NCI-H345 (cell line): ENCODE measurements at regions not wholly inside any gene's neighbourhood (a gene's known extent, or its start where the extent isn't known, plus 50 kb on each side); places are given as distances from the start of the nearest gene placed in this dataset.

Experiments
- DNase-seq: peaks from one replicate; lab custom pipeline; 2025; lab: John Stamatoyannopoulos, UW

DNA sequence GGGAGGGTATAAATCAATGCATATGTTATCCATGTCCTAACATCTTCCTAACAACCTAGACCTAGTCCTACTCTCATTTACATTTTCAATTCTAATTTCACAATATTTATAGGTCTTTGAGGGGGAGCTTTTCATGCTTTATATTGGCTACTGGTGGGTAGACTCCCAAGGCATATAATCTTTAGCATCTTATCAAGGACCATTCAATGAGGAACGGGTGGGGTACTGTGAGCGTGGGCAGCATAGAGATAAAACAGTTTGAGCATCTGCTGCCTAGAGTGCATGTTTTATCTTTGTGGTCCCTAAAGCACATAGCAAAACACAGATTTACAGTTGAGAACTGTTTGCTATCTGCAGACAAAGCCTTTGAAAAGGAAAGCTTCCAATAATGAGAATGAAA is 427.6 kb upstream of the WWC1 start:
- no peak for DNase-seq

DNA sequence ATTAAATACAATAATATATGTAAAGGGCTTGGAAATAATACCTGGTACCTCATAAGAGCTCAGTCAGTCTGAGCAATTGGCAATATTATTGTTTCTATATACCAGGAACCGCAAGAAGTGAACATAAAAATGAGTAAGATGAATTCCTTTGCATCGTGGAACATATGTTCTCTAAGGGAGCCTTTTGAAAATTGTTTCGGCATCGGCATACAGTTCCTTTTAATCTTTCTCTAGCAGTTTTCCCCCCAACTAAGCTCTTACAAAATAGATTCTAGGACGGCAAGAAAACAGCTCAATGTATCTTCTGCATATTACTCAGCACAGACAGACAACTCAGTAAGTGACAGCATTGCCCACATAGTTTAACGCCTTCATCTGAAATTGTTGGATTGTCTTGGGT is 426.6 kb upstream of the WWC1 start:
- DNase-seq, result no peak

DNA sequence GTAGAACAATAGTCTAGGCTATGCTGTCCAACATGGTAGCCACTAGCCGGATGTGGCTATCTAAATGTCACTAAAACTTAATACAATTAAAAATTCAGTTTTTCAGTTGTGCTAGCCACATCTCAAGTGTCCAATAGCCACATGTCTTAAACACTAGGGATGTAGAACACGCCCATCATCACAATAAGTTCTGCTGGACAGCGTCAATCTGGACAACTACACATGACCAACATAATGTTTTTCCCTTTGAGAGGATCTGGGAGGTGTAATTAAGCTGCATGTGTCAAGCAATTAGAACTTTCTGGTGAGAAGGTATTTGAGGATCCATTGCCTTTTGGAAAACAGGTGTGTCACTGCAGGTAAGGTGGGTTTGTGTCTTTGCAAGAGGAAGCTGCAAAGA is 424.6 kb upstream of the WWC1 start:
- DNase-seq, result no peak

DNA sequence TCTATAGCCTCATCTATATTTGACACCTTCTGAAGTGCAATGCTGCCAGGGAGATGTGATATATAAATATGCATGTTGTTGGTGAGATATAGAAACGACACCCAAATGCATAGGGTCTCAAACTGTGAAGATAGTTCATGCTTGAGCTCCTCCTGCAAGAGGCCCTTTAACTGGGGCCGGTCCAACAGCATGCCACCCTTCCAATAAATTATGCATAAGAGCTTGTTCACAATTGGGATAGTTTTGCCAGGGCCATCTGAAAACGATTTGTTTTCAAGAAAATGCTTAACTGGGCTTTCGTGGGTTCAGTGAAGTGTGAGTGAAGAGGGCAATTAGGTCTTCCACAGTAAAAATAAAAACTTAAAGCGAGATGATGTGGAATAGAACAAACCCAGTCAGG is 424.2 kb upstream of the WWC1 start:
- DNase-seq, result no peak

DNA sequence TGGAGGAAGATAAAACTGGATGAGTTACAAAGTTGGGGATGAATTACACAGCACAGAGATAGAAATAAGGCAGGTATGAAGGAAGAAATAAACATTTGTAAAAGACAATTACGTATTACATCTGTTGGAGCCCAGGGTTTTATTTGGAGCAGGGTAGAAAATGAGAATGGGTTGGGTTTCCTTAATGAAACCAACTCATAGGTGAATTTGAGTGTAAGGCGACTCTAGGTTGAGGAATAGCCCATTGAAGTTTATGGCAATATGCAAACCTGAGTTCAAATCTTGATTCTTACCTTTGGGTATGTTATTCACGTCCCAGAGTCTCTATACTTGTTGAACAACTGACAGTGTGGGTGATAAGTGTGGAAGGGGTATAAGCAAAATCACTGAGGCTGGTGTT is 422.3 kb upstream of the WWC1 start:
- DNase-seq, result no peak

DNA sequence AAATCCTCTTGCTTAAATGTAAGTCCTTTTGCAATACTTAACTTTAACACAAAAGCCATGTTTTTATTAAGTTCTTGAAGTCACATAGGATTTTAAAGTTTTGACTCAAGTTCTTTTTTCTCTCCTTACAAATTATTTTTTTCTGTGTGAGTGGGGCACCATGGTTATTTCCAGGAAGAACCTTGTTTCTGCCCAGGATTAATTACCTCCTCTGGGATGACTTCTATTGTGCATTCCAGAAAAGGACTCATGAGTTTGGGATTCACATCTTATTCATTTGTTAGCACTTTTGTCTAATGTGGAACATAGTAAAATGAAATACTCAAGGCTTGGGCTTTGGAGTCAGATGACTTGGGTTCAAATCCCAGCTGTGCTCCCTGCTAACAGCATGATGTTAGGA is 421.4 kb upstream of the WWC1 start:
- no peak for DNase-seq

DNA sequence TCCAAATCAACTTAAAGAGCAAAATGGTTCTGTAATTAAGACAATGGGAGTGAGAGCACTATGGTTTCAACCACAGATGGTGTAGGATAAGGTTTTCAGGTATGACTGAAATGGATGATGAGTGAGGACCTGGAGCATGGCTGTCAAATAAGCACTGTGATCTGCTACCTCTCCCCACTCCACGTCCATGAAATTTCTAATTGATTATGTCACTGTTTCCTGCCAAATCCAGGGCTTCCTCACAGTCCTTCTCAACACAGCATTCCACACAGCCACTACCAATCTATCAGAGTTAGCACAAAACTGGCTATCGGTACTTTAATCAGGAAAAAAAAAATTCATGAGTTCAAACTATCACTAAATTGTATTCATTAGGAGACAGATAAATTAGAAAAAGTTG is 420.4 kb upstream of the WWC1 start:
- no peak for DNase-seq

DNA sequence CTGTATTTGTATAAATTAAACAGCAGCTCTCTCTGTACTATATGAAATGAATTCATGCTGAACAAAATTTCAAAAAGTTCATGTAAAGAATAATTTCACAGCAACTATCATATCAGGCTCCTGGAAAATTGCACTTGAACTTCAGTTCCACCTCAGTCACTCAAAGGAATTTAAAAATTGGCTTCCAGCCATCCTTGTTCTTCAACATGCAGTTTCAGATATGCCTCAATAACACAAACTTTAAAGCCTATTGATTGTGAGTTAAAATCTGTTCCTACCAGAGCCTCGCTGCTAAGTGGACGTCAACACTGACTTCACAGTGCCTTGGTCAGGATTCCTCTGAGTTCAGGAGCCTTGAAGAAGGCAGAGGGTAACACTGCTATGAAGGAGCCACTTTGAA is 418.7 kb upstream of the WWC1 start:
- no peak for DNase-seq

DNA sequence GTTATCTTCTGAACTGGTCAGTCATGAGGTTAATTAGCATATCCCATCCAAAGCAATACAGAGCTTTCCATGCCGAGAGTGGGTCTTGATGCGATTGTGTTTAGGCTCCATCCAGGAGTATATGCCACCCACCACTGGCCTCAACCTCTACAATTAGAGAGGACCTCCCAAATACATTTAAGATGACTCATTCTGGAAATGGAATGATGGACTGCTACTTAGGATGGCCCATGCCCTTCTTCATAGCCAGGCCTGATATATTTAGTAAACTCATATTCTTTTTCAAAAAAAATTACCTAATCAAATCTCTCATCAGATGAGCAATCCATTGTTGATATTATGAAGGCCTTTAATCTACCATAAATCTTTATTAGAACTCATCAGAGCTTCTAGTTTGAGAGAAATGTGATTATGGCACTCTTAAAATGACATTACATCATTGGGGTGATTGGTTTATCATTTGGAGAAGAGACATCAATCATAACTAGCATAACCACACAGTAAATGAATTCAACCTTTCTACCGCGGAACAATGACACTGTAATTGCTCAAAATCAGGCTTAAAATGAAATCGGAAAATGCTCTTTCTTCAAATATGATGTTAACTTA is 414.2 kb upstream of the WWC1 start:
- DNase-seq, result no peak

DNA sequence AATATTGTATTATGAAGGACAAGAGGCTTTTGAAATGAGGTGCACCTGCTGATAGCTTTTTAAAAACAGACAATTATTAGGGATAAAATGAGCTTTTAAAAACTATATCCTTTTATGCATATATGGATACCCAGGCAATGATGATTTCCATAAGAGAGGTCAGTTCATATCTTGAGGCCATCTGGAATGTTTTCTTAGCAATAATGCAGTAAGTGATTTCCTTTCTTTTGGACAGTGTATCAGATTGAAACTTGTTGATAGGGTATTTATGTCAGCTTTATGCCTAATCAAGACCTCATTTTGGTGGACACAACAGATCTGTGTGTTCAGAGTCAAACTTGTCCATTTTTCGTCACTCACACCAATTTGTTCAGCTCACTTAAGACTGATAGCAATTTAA is 413.5 kb upstream of the WWC1 start:
- DNase-seq, result no peak

DNA sequence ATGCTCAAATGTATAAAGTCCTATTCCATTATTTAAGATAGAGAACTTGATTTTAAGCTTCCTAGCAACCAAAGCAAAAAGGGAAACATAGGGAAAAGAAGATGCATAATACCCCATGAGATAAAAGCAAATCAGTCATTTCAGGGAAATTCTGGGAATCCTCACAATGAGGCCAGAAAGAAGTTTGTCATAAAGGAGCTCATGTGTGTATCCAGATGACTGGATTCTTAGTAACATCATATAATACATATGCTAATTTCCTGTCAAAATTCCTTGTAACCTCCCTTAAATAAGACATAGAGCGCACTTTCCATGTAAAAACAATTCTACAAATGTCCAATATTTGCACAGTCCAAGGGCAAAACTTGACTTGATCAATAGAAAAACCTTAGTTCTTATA is 411.0 kb upstream of the WWC1 start:
- DNase-seq, result no peak

DNA sequence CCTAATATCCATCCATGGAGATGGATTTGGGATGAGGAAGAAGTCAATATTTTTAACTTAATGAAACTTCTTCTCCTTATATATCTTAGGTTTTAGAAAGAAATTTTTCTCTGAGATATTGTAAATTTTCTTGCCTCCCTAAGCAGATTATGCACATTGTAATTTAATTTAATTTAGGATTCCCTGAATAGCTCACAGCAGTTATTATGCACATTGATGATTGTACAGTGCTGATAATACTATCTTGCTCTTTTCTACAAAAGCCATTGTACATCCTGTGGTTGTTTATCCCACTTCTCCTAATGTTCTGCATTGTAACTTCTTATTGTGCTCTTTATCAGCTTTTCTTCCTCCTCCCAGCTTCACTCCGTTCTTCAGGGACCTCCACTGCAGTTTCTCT is 410.4 kb upstream of the WWC1 start:
- DNase-seq, result no peak

DNA sequence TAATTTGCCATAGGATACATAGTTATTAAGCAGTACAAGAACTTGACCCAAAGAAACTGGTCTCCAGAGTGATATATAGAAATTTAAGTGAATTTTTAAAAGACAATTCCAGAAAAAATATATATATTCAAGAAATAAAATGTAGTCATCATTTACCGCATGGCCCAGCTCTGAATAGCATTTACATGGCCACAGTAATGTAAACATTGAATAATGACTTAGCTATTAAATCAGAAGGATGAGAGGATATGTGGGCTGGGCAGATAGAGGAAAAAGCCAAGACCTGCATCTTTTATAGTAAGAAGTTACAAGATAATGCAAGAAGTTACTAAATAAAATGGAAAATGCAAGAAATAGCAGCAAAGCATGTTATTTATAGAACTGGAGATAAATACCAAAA is 405.2 kb upstream of the WWC1 start:
- DNase-seq, result no peak

DNA sequence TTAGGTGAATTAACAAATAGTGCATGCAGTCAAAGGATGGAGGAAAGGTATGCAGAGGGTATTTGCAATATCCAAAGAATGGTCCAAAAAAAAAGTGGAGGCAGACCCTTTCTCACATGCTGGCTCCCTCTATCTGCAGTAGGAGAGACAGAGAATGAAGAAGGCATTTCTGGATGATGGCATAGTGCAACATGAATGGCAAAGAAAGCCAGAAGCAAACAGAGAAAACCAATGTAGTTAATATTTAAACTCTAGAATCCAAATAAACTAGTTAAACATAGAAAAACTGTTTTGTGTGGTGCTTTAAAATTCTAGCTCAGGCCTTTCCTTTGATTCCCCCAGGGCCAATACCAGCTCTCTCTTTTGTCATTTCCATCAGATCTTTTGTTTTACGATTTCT is 403.1 kb upstream of the WWC1 start:
- no peak for DNase-seq

DNA sequence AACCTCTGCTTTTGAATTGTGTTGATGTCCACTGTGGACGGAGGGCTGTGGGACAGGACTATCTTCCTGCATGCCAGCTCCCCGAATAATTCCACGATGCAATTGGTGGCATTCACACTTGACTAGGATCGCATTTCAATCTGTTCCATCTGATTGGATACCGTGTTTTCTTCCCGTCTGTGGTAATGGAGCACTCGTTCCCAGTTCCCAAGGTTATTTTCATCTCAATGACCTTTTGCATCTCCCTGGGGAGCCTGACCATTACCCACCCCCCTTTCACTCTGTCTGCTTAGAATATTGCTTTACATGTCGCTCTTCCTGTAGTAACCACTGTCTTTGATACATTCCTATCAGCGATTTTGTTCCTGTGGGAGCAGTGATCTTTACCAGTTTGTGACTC is 402.2 kb upstream of the WWC1 start:
- DNase-seq, result no peak

DNA sequence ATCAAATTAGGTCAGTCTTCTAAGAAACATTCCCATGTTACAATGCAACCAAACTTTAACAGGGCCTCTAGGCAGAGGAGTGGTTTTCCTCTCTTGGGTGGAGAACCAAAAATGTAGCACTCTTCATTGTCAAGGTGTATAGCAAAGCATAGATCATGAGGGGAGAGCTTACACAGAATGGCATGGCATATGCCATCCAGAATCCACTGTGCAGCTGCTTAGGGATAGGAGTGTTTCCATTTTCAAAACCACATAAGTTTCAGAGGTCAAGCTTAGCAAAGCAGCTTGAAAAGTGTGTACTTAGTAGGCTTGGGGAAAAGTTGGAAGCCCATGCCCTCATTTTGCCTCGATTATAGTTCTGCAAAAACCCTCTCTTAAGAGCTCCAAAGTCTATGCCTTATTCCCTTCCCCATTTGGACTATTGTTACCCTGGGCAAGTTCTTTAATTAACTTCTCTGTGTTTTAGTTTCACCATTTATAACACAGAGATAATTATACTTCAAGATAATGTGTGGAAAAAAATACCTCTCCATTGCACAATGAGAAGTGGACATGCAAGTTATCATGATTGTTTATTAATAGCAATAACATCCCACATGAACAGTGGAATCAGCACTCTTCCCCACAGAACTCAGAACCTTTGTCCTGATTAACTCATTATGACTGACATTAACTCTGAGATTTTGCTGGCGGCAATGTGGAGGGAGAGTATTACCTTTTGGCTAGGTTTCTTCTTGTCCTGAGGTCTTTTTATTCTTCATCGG is 398.9 kb upstream of the WWC1 start:
- DNase-seq, result no peak

DNA sequence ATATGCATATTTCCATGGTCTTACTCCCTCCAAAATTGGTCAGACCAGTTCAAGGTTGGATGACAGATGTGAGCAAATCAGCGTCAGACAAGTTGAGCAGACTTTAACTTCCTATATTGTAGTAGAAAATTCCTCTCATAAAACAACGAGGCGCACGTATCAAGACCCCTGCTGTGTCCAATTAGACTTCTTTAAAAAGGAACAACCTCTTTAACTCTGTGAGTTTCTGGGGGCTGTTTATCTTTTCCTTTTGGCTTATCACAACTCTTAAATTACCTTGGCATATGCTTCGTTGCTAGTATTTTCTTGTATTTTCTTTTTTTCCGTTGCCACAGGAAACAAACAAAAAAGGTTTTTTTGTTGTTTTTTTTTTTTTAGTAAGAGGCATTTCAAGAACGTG is 398.2 kb upstream of the WWC1 start:
- DNase-seq, result no peak

DNA sequence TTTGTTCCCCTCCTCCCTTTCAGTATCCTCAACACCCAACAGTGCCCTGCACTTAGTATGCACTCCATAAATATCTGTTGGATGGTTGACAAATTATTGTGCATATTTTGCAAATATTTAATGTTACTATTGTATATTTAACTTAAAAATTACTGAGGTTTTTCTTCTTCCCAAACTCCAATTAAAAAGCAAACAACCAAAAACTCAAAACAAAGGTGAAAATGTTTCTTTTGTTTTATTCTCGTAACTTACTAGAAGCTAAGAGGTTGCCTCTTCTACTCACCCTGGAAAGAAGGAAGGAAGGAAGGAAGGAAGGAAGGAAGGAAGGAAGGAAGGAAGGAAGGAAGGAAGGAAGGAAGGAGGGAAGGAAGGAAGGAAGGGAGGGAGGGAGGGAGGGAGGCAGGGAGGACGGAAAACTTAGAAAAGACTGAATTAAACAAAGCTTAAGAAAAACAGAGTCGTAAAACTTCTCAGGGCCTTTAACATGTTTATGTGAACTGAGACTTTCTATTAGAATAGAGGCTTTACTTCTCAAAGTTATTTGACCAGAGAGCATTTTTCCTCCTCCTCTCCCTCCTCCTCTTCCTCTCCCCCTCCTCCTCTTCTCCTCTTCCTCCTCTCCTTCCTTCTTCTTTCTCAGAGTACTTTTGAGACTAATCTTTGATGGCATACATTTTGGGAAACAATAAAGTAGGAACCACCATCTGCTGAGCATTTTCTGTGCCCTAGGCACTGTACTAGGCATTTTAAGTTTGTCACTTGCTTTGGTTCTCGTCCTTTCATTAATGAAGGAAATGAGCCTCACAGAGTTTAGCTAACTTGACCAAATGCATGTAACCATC is 396.6 kb upstream of the WWC1 start:
- no peak for DNase-seq

DNA sequence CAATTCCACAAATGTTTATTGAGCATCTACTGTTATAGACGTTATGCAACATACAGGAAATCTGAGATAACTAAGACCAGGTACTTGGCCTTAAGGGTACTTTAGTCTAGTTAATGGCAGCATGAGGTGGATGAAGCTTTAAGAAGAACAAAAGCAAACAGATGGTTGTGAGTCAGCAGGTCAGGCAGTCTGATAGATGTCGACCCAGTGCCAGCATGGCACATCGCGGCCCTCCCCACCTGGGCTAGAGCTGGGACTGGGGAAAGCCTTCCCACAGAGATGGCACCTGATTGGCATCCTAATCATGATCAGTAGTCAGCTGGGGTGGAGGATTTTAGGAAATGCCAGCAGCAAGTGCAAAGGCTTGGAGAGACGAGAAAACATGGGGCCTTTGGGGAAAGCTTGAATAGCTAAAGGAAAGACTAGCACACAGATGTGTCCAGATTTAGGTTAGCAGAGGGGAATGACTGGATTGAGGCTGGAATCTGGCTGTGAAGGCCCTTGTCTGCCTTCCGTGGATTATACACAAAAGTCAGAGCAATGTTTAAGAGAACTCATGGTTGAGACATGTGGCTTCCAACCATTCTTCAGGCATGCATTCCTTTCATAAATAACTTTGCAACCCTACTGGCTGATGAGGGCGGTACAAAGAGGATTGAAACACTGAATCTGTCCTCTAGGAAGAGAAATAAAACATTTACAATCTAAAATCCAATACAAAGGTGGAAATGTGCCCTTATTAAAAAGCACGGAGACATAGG is 395.4 kb upstream of the WWC1 start:
- DNase-seq, result no peak

DNA sequence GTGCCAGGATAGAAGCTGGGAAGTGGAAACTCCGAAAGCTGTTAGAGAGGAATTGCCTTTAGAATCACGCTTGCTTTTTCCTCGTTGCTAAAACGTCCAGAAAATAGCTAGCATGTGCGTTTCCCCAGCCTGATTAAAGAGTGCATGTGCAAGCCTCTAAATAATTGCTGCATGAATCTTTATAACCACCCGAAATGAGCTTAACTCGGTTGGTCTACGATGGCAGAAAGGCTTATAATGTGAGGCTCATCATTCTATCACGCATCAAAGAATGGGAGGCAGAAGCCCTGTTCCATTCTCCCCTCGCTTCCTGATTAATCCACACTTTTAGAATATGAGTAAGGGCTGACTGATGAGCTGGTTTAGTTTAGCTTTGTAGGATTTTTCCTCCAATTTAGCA is 394.6 kb upstream of the WWC1 start:
- no peak for DNase-seq

DNA sequence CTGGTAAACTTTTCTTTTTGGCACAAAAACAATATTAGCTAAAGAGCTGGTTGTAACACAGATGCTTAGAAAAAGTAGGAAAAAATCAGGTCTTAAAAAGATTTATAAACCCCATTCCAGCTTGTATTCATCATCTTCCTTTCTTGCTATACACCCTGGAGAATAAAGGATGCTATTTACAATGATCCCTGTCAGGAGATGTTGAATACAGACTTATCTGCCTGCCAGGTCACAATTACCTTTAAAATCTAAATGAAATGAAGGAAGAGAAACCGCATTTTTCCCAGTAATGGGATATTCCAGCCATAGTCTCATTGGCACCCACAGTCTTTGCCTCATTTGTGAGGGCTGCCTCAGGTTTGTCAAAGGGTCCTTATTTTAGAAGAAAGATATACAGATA is 394.1 kb upstream of the WWC1 start:
- no peak for DNase-seq

DNA sequence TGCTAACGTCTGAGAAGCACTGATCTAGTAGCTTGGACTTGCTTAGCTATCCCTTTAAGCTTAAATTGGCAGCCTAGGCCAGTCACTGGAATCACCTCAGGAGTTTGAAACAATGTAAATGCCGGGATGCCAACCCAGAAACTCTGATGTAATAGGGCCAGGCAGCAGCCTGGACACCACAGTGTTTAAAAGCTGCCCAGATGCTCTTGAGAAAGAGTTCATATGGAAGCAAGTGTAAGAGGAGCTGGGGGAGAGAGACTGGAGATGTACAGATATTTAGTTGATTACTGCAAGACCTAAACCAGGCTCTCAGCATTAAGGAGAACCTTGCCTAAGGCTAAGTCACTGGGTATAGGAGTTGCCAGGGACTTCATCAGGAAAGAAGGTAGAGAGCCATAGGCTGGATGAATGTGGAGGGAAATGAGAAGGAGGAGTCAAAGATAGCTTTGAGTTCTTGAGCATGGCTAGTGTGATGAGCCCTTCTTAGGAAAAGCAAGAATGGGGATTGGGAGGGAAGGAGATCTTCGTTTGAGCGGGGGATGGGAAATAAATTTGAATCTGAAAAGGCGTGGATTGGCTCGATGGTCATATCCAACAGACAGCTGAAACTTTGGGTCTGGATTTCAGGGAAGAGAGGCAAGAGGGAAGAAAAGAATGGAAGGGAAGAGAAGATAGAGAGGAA is 392.9 kb upstream of the WWC1 start:
- no peak for DNase-seq
